IMR-90 (cell line): ENCODE measurements at regions not wholly inside any gene's neighbourhood (a gene's known extent, or its start where the extent isn't known, plus 50 kb on each side); places are given as distances from the start of the nearest gene placed in this dataset.
A peak's percentile ranks its signal among the peaks of the same experiment; 100 is the strongest.

Source experiments
- ATAC-seq: fragments of 200-7000 bp; cut with Tn5 transposase; 2 replicates; pipeline ENCODE4 v1.9.1; 2020; ENCODE audit warnings: low read depth, mild to moderate bottlenecking, moderate library complexity
- BruUV-seq: library from RNA; stranded (reverse); fragments of 400-500 nt; replicated peaks from 2 replicates; lab custom pipeline; 2021; lab: Mats Ljungman, UMichigan
- CTCF ChIA-PET: fragments of 300-600 bp; formaldehyde crosslinking; extraction: SDS; loops from one replicate; lab custom pipeline; 2021; ENCODE audit warnings: antibody characterized with exemption; lab: Yijun Ruan, JAX
- POLR2A ChIA-PET: fragments of 300-600 bp; sonication (Branson Sonifier 250); formaldehyde crosslinking; loops from one replicate; lab custom pipeline; 2022; ENCODE audit warnings: antibody characterized with exemption; ENCODE audit not compliant: unreplicated experiment; lab: Charles Lee
- DNase-seq: peaks from one replicate; pipeline ENCODE4 v3.0.0; 2013
- H2AFZ ChIP-seq: replicated peaks from 2 replicates; pipeline ENCODE3; 2013; ENCODE audit warnings: low read length, mild to moderate bottlenecking; ENCODE audit not compliant: poor library complexity
- H2AK5ac ChIP-seq: 2 replicates; pipeline ENCODE4 v1.6.1; 2013; ENCODE audit warnings: low read depth, low read length, inconsistent platforms
- H2AK9ac ChIP-seq: replicated peaks from 2 replicates; pipeline ENCODE3; 2013; ENCODE audit warnings: mild to moderate bottlenecking, low read depth, low read length, moderate library complexity; ENCODE audit not compliant: poor library complexity
- H2BK120ac ChIP-seq: 2 replicates; pipeline ENCODE4 v1.6.1; 2013; ENCODE audit warnings: low read depth, low read length, inconsistent platforms
- H2BK15ac ChIP-seq: 3 replicates; pipeline ENCODE4 v1.6.1; 2013; ENCODE audit warnings: low read depth, low read length, inconsistent platforms
- H2BK20ac ChIP-seq: 2 replicates; pipeline ENCODE4 v1.6.1; 2013; ENCODE audit warnings: low read depth, mild to moderate bottlenecking, inconsistent platforms, low read length, moderate library complexity
- H2BK5ac ChIP-seq: 2 replicates; pipeline ENCODE4 v1.6.1; 2013; ENCODE audit warnings: mild to moderate bottlenecking, low read depth, low read length, inconsistent platforms; ENCODE audit not compliant: poor library complexity, severe bottlenecking
- H3K14ac ChIP-seq: replicated peaks from 2 replicates; pipeline ENCODE4 v1.6.1; 2013; ENCODE audit warnings: low read depth, low read length, inconsistent platforms
- H3K18ac ChIP-seq: 2 replicates; pipeline ENCODE4 v1.6.1; 2013; ENCODE audit warnings: low read depth, low read length, control low read depth
- H3K23ac ChIP-seq: 2 replicates; pipeline ENCODE4 v1.6.1; 2013; ENCODE audit warnings: low read depth, low read length, inconsistent platforms
- H3K27ac ChIP-seq: 2 replicates; pipeline ENCODE4 v1.5.1; 2013; ENCODE audit warnings: mild to moderate bottlenecking, control low read depth, low read length; ENCODE audit not compliant: insufficient read depth
- H3K27me3 ChIP-seq: 2 replicates; pipeline ENCODE4 v1.6.1; 2013; ENCODE audit warnings: low read length; ENCODE audit not compliant: control insufficient read depth, insufficient read depth
- H3K36me3 ChIP-seq: 2 replicates; pipeline ENCODE4 v1.6.1; 2013; ENCODE audit warnings: low read length, mixed read lengths; ENCODE audit not compliant: control insufficient read depth, insufficient read depth
- H3K4ac ChIP-seq: 2 replicates; pipeline ENCODE4 v1.6.1; 2013; ENCODE audit warnings: low read depth, low read length, inconsistent platforms
- H3K4me1 ChIP-seq: 2 replicates; pipeline ENCODE4 v1.6.1; 2013; ENCODE audit warnings: low read length, mixed read lengths; ENCODE audit not compliant: control insufficient read depth, insufficient read depth
- H3K4me2 ChIP-seq: 2 replicates; pipeline ENCODE4 v1.6.1; 2013; ENCODE audit warnings: low read depth, mild to moderate bottlenecking, control low read depth, low read length, moderate library complexity
- H3K4me3 ChIP-seq: 2 replicates; pipeline ENCODE4 v1.5.1; 2013; ENCODE audit warnings: low read depth, mild to moderate bottlenecking, control low read depth, low read length, moderate library complexity; ENCODE audit not compliant: insufficient read depth
- H3K56ac ChIP-seq: 2 replicates; pipeline ENCODE4 v1.6.1; 2013; ENCODE audit warnings: low read length, inconsistent platforms; ENCODE audit not compliant: insufficient read depth; ENCODE audit errors: extremely low read depth
- H3K79me1 ChIP-seq, 2 experiments: 2 replicates each; pipeline ENCODE4 v1.6.1; 2013; ENCODE audit warnings: low read length in 2 of 2, inconsistent platforms in 1 of 2, low read depth in 1 of 2
- H3K9ac ChIP-seq: 2 replicates; pipeline ENCODE4 v1.6.1; 2013; ENCODE audit warnings: low read depth, low read length, control low read depth
- H3K9me1 ChIP-seq: 2 replicates; pipeline ENCODE4 v1.6.1; 2013; ENCODE audit warnings: low read length, inconsistent platforms; ENCODE audit not compliant: insufficient read depth
- H3K9me3 ChIP-seq: 2 replicates; pipeline ENCODE4 v1.6.1; 2013; ENCODE audit warnings: low read length; ENCODE audit not compliant: control insufficient read depth, insufficient read depth
- H4K20me1 ChIP-seq: 2 replicates; pipeline ENCODE4 v1.6.1; 2013; ENCODE audit warnings: low read length, inconsistent platforms; ENCODE audit not compliant: insufficient read depth
- H4K5ac ChIP-seq: 2 replicates; pipeline ENCODE4 v1.6.1; 2013; ENCODE audit warnings: mild to moderate bottlenecking, low read depth, low read length, control low read depth
- H4K8ac ChIP-seq, 2 experiments: 2 replicates each; pipeline ENCODE4 v1.6.1; 2013; ENCODE audit warnings: low read depth in 2 of 2, low read length in 2 of 2, control low read depth in 1 of 2, inconsistent platforms in 1 of 2
- H4K91ac ChIP-seq: 2 replicates; pipeline ENCODE4 v1.6.1; 2013; ENCODE audit warnings: low read depth, low read length, inconsistent platforms; ENCODE audit not compliant: insufficient read depth
- CEBPB ChIP-seq: IDR thresholded peaks from 2 replicates; pipeline ENCODE4 v1.6.1; 2012; ENCODE audit warnings: low read depth, low read length, improper control_type of control experiment
- CTCF ChIP-seq: conservative IDR thresholded peaks from 2 replicates; pipeline ENCODE4 v1.5.1; 2012; ENCODE audit warnings: mild to moderate bottlenecking, low read depth, low read length, improper control_type of control experiment
- MAFK ChIP-seq: IDR thresholded peaks from 2 replicates; pipeline ENCODE4 v1.6.1; 2012; ENCODE audit warnings: low read depth, low read length, improper control_type of control experiment
- WGBS, 2 experiments: methylation state at CpG; one replicate each; pipeline versions ENCODE4 v1.1.5 to v1.1.7; 2013; ENCODE audit warnings: missing lambda C conversion rate in 2 of 2; ENCODE audit not compliant: insufficient read length in 1 of 2; ENCODE audit errors: extremely low coverage in 2 of 2; 5-methylcytosine and 5-hydroxymethylcytosine counted together
- dilution Hi-C: fragments of 300-500 bp; cut with HindIII; formaldehyde crosslinking; loops from one replicate; pipeline ENCODE4 v1.14.3; 2018; ENCODE audit warnings: low sequenced_read_pairs; ENCODE audit not compliant: unreplicated experiment
- in situ Hi-C: fragments of 300-500 bp; cut with MboI; formaldehyde crosslinking; loops from 3 replicates; pipeline ENCODE4 v1.14.3; 2019; ENCODE audit warnings: low sequenced_read_pairs, inconsistent platforms, mixed read lengths
- intact Hi-C: fragments of 100-400 bp; cut with micrococcal nuclease; formaldehyde crosslinking; loops from 2 replicates; pipeline ENCODE4 v1.10.0; 2022

- WGBS, 2 experiments: no CpG with 5 or more reads among the region's 1 CpG
- Histone ChIP-seq H3K4me2 (no peak overlapping the region; the same call in 1 of the 2 replicates), H3K4me1 (peaks cover 8% of the 10 kb centered on the region; the same call in 1 of the 2 replicates), H3K27me3 (no peaks in the 10 kb centered on the region), H4K5ac (peak overlapping the region; percentile 89; the same call in 1 of the 2 replicates), H3K4ac (peak overlapping the region; percentile 83), H3K9ac (no peak overlapping the region), H3K36me3 (no peaks in the 10 kb centered on the region), H3K4me3 (no peak overlapping the region), H2BK20ac (peak overlapping the region; percentile 95), H2BK15ac (peak overlapping the region; percentile 10; the same call in 2 of the 3 replicates), H2AFZ (no peak overlapping the region), H3K18ac (peak overlapping the region; percentile 91; the same call in 1 of the 2 replicates), H3K9me1 (no peaks in the 10 kb centered on the region), H2BK120ac (peak overlapping the region; percentile 85), H3K23ac (peak overlapping the region; percentile 79; the same call in 1 of the 2 replicates), H2AK5ac (0 out of 2 replicates have a peak overlapping the region, but pooled peaks have one; percentile 14), H2BK5ac (peak overlapping the region; percentile 96), H3K56ac (peak overlapping the region; percentile 13; the same call in 1 of the 2 replicates), H3K9me3 (no peaks in the 10 kb centered on the region), H4K20me1 (no peaks in the 10 kb centered on the region), H4K91ac (peak overlapping the region; percentile 70), H3K27ac (no peak overlapping the region; the same call in 1 of the 2 replicates), H2AK9ac (no peak overlapping the region), H3K14ac (peak overlapping the region; percentile 72; the same call in 1 of the 2 replicates), H3K79me1 (no peaks in the 10 kb centered on the region), H4K8ac (peak overlapping the region; percentile 1 to 36; a peak in 1 of 4 replicates)
- TF ChIP-seq CTCF (no peak), MAFK (no peak), CEBPB (peak; percentile 63; the same call in 1 of the 2 replicates)
- ChIA-PET POLR2A (interaction anchor here (0.6 to 1.7 kb wide), 2 partner anchors 59 to 68 kb away, joined by 3 to 5 read pairs; no protein-coding TSS in a partner anchor), CTCF (interaction anchor here (0.5 kb wide), 1 partner anchor 59 kb away, joined by 3 read pairs; no protein-coding TSS in a partner anchor)
- peak; percentile 39 for ATAC-seq
- peak; percentile 65 for DNase-seq
- in situ Hi-C loops (no loop called here), intact Hi-C loops (no loop called here), dilution Hi-C loops (no loop called here)
- BruUV-seq: no TSS peak
Observed at GRCh38 chr7:81626008-81626407, 143.8 kb downstream of the HGF start.
